ENCODE measurements at regions not wholly inside any gene's neighbourhood (a gene's known extent, or its start where the extent isn't known, plus 50 kb on each side); places are given as distances from the start of the nearest gene placed in this dataset.
A peak's percentile ranks its signal among the peaks of the same experiment; 100 is the strongest.

GRCh38 chr2:2892378-2892777 is 485.2 kb downstream of the EIPR1 start:
- H3K4me1 ChIP-seq (replicated peaks in 1 of 2) = no peaks in the 10 kb centered on the region
- DNase-seq = no peak
- 77 to 84% (median 83%) methylated on average over 10 of the region's 10 CpGs for WGBS, 4 donors
- no peak overlapping the region for H3K27ac ChIP-seq
- H3K27me3 ChIP-seq = no peaks in the 10 kb centered on the region
- TF ChIP-seq CTCF (IDR thresholded peaks at IDR 0.05) = no peak
- no peak for TF ChIP-seq POLR2A (IDR thresholded peaks at IDR 0.05)
- H3K4me3 ChIP-seq = no peak overlapping the region
- intact Hi-C loops (cut with DNase I) = no loop called here
- H3K9me3 ChIP-seq (replicated peaks in 1 of 3) = no peaks in the 10 kb centered on the region
- no peaks in the 10 kb centered on the region for H3K36me3 ChIP-seq (replicated peaks in 1 of 2)

GRCh38 chr2:2890901-2891300 is 486.7 kb downstream of the EIPR1 start:
- DNase-seq = peak in 1 of 7 donors; percentile 35
- no peaks in the 10 kb centered on the region for H3K36me3 ChIP-seq (replicated peaks in 1 of 2)
- WGBS, 4 donors = 65 to 86% (median 79%) methylated on average over 6 of the region's 6 CpGs
- no peaks in the 10 kb centered on the region for H3K27me3 ChIP-seq
- intact Hi-C loops (cut with DNase I) = no loop called here
- no peaks in the 10 kb centered on the region for H3K4me1 ChIP-seq (replicated peaks in 1 of 2)
- TF ChIP-seq POLR2A (IDR thresholded peaks at IDR 0.05) = no peak
- no peak for TF ChIP-seq CTCF (IDR thresholded peaks at IDR 0.05)
- no peaks in the 10 kb centered on the region for H3K9me3 ChIP-seq (replicated peaks in 1 of 3)
- H3K27ac ChIP-seq = no peak overlapping the region
- H3K4me3 ChIP-seq = no peak overlapping the region

GRCh38 chr2:2890246-2890645 is 487.4 kb downstream of the EIPR1 start:
- intact Hi-C loops (cut with DNase I) = no loop called here
- Histone ChIP-seq H3K9me3 (replicated peaks in 1 of 3) (no peaks in the 10 kb centered on the region), H3K4me1 (replicated peaks in 1 of 2) (no peaks in the 10 kb centered on the region), H3K27me3 (no peaks in the 10 kb centered on the region), H3K27ac (no peak overlapping the region), H3K4me3 (no peak overlapping the region), H3K36me3 (replicated peaks in 1 of 2) (no peaks in the 10 kb centered on the region)
- TF ChIP-seq POLR2A (IDR thresholded peaks at IDR 0.05) (no peak), CTCF (IDR thresholded peaks at IDR 0.05) (no peak)
- peak in 1 of 7 donors; percentile 25 for DNase-seq
- WGBS, 4 donors = 83 to 93% (median 87%) methylated on average over 11 of the region's 11 CpGs

- H3K4me1 ChIP-seq (replicated peaks in 1 of 2) = no peaks in the 10 kb centered on the region
- TF ChIP-seq CTCF (IDR thresholded peaks at IDR 0.05) = no peak
- TF ChIP-seq POLR2A (IDR thresholded peaks at IDR 0.05) = no peak
- no peak overlapping the region for H3K27ac ChIP-seq
- no peak overlapping the region for H3K4me3 ChIP-seq
- DNase-seq = peak in 1 of 7 donors; percentile 57
- 79 to 87% (median 82%) methylated on average over 13 to 17 of the region's 17 CpGs for WGBS, 4 donors
- H3K36me3 ChIP-seq (replicated peaks in 1 of 2) = no peaks in the 10 kb centered on the region
- intact Hi-C loops (cut with DNase I) = no loop called here
- no peaks in the 10 kb centered on the region for H3K9me3 ChIP-seq (replicated peaks in 1 of 3)
- no peaks in the 10 kb centered on the region for H3K27me3 ChIP-seq
These were observed 488.0 kb downstream of the EIPR1 start for GRCh38 chr2:2889646-2890045.
